ENCODE measurements at regions not wholly inside any gene's neighbourhood (a gene's known extent, or its start where the extent isn't known, plus 50 kb on each side); places are given as distances from the start of the nearest gene placed in this dataset.

GRCh38 chr1:232308616-232309015 lies 321.3 kb downstream of the SIPA1L2 start:
- DNase-seq: no peak
- Histone ChIP-seq H2BK12ac (ENCODE audit: insufficient read length, low read depth, low read length) (no peak overlapping the region), H4K8ac (replicated peaks; ENCODE audit: insufficient read length, low read depth, low read length) (no peak overlapping the region), H2AK5ac (ENCODE audit: insufficient read length, low read length) (no peak overlapping the region), H3K27ac (ENCODE audit: insufficient read length, low read depth, low read length) (no peak overlapping the region), H2BK20ac (ENCODE audit: low read depth, low read length, poor library complexity, severe bottlenecking) (no peak overlapping the region), H2BK15ac (ENCODE audit: low read depth, low read length) (no peak overlapping the region), H3K79me2 (ENCODE audit: insufficient read depth, low read length) (no peaks in the 10 kb centered on the region), H4K91ac (ENCODE audit: insufficient read length, low read depth, low read length) (no peak overlapping the region), H3K23ac (ENCODE audit: insufficient read length, low read depth, low read length) (no peak overlapping the region), H3K9ac (ENCODE audit: extremely low read depth, insufficient read length, low read length) (no peak overlapping the region), H3K4me1 (ENCODE audit: insufficient read depth, low read length) (0 out of 2 replicates have a peak, but pooled peaks cover 2% of the 10 kb centered on the region), H3T11ph (ENCODE audit: low read length) (no peak overlapping the region), H2AFZ (ENCODE audit: low read length) (no peak overlapping the region), H2BK120ac (ENCODE audit: low read depth, low read length, poor library complexity, severe bottlenecking) (no peak overlapping the region), H3K79me1 (ENCODE audit: insufficient read depth, low read depth, low read length, poor library complexity, severe bottlenecking) (no peaks in the 10 kb centered on the region), H3K18ac (ENCODE audit: insufficient read length, low read depth, low read length) (no peak overlapping the region), H3K23me2 (ENCODE audit: insufficient read length, low read depth, low read length, poor library complexity, severe bottlenecking) (no peaks in the 10 kb centered on the region), H3K4me2 (ENCODE audit: insufficient read depth, insufficient read length, low read length) (no peak overlapping the region), H3K4ac (ENCODE audit: low read depth, low read length) (no peak overlapping the region), H3K27me3 (ENCODE audit: insufficient read depth, low read length) (no peaks in the 10 kb centered on the region), H4K5ac (ENCODE audit: insufficient read length, low read depth, low read length) (no peak overlapping the region), H3K14ac (ENCODE audit: insufficient read depth, low read length) (no peak overlapping the region), H3K9me3 (ENCODE audit: control insufficient read depth, low read depth, low read length) (no peaks in the 10 kb centered on the region), H4K20me1 (ENCODE audit: control insufficient read depth, insufficient read depth, insufficient read length) (no peaks in the 10 kb centered on the region), H3K56ac (ENCODE audit: insufficient read length, low read depth, low read length) (no peak overlapping the region), H2BK5ac (ENCODE audit: insufficient read length, low read length) (no peak overlapping the region)
- WGBS (ENCODE audit: extremely low coverage, insufficient read length, low lambda C conversion rate): no CpG with 5 or more reads among the region's 3 CpGs
- peaks cover 10% of the 10 kb centered on the region for H3K27me3 Mint-ChIP-seq (ENCODE audit: low read depth)
- H3K9me3 Mint-ChIP-seq: peaks cover 8 to 10% of the 10 kb centered on the region in 2 experiments
- H3K4me3 Mint-ChIP-seq: no peak overlapping the region
- H3K27ac Mint-ChIP-seq: no peak overlapping the region; a peak in 1 of 7 replicates
- peaks cover 4 to 15% (median 14%) of the 10 kb centered on the region in 3 experiments for H3K36me3 Mint-ChIP-seq (ENCODE audit: insufficient read depth in 1 of 3, low read depth in 3 of 3)
- peaks cover 26 to 47% of the 10 kb centered on the region in 2 experiments for H3K4me1 Mint-ChIP-seq
- no peak for TF ChIP-seq CTCF (conservative IDR thresholded peaks at IDR 0.05)
